ENCODE measurements at regions not wholly inside any gene's neighbourhood (a gene's known extent, or its start where the extent isn't known, plus 50 kb on each side); places are given as distances from the start of the nearest gene placed in this dataset.

GRCh38 chr7:157487046-157487770 is 150.4 kb downstream of the DNAJB6 start:
- DNase-seq (ENCODE audit: low read depth), result no peak
- TF ChIP-seq CTCF (IDR thresholded peaks at IDR 0.05; ENCODE audit: insufficient read depth, low read depth, low read length, missing control alignments), result no peak
- H3K4me3 ChIP-seq (ENCODE audit: low read depth, low read length), result no peak overlapping the region

GRCh38 chr7:157488281-157488680 is 151.5 kb downstream of the DNAJB6 start:
- no peak for DNase-seq (ENCODE audit: low read depth)
- TF ChIP-seq CTCF (IDR thresholded peaks at IDR 0.05; ENCODE audit: insufficient read depth, low read depth, low read length, missing control alignments), result no peak
- H3K4me3 ChIP-seq (ENCODE audit: low read depth, low read length), result no peak overlapping the region

- no peak overlapping the region for H3K4me3 ChIP-seq (ENCODE audit: low read depth, low read length)
- no peak for TF ChIP-seq CTCF (IDR thresholded peaks at IDR 0.05; ENCODE audit: insufficient read depth, low read depth, low read length, missing control alignments)
- no peak for DNase-seq (ENCODE audit: low read depth)
Measured at GRCh38 chr7:157488966-157489365, 152.2 kb downstream of the DNAJB6 start.
